DND-41 (cell line): ENCODE measurements at regions not wholly inside any gene's neighbourhood (a gene's known extent, or its start where the extent isn't known, plus 50 kb on each side); places are given as distances from the start of the nearest gene placed in this dataset.

Source experiments
- ATAC-seq: fragments of 200-7000 bp; cut with Tn5 transposase; 3 replicates; pipeline ENCODE4 v1.9.1; 2021; ENCODE audit warnings: low read depth; ENCODE audit not compliant: insufficient read depth
- DNase-seq: peaks from one replicate; pipeline ENCODE4 v3.0.0-alpha.2; 2020
- H2AFZ ChIP-seq: 2 replicates; pipeline ENCODE4 v1.6.0; 2012; ENCODE audit warnings: low read depth, low read length
- H3K27ac ChIP-seq: 2 replicates; pipeline ENCODE4 v1.5.1; 2012; ENCODE audit warnings: low read length, inconsistent platforms
- H3K27me3 ChIP-seq: fragments of 200-600 bp; sonication (generic); 2 replicates; pipeline ENCODE4 v1.6.0; 2012; ENCODE audit warnings: low read length, mild to moderate bottlenecking, inconsistent platforms; ENCODE audit not compliant: insufficient read depth, poor library complexity
- H3K36me3 ChIP-seq: 2 replicates; pipeline ENCODE4 v1.5.1; 2012; ENCODE audit warnings: low read length, inconsistent platforms; ENCODE audit not compliant: insufficient read depth
- H3K4me1 ChIP-seq: 2 replicates; pipeline ENCODE4 v1.5.1; 2012; ENCODE audit warnings: mild to moderate bottlenecking, low read length; ENCODE audit not compliant: insufficient read depth
- H3K4me2 ChIP-seq: 2 replicates; pipeline ENCODE4 v1.6.0; 2012; ENCODE audit warnings: mild to moderate bottlenecking, moderate library complexity, low read length, inconsistent platforms; ENCODE audit not compliant: insufficient read depth
- H3K4me3 ChIP-seq, 2 experiments: fragments of 200-600 bp in 1 of 2; shearing (Covaris generic) in 1 of 2; 2 replicates each; pipeline ENCODE4 v1.5.1; 2012 to 2016; ENCODE audit warnings: inconsistent platforms in 2 of 2, low read length in 2 of 2, mild to moderate bottlenecking in 2 of 2, low read depth in 1 of 2, moderate library complexity in 1 of 2
- H3K79me2 ChIP-seq: 2 replicates; pipeline ENCODE4 v1.6.0; 2012; ENCODE audit warnings: low read length, inconsistent platforms; ENCODE audit not compliant: insufficient read depth
- H3K9ac ChIP-seq: 2 replicates; pipeline ENCODE4 v1.6.0; 2012; ENCODE audit warnings: low read depth, mild to moderate bottlenecking, inconsistent platforms, low read length, moderate library complexity
- H3K9me3 ChIP-seq: 2 replicates; pipeline ENCODE4 v1.5.1; 2012; ENCODE audit warnings: low read length, moderate library complexity, mild to moderate bottlenecking, inconsistent platforms; ENCODE audit not compliant: insufficient read depth, severe bottlenecking
- H4K20me1 ChIP-seq: 2 replicates; pipeline ENCODE4 v1.6.0; 2012; ENCODE audit warnings: low read length; ENCODE audit not compliant: insufficient read depth
- EZH2 ChIP-seq: IDR thresholded peaks from 3 replicates; pipeline ENCODE4 v1.6.1; 2012; ENCODE audit warnings: borderline replicate concordance, low read depth, mild to moderate bottlenecking, moderate library complexity, low read length, inconsistent platforms; ENCODE audit not compliant: severe bottlenecking
- TF ChIP-seq, protein P1 (sequence below): IDR thresholded peaks from 2 replicates; pipeline ENCODE4 v1.5.1; 2012; ENCODE audit warnings: borderline replicate concordance, low read length, moderate library complexity, mild to moderate bottlenecking; ENCODE audit not compliant: poor library complexity, severe bottlenecking; ENCODE audit errors: extremely low read depth

GRCh38 chr2:204272089-204272488 is 273.2 kb upstream of the PARD3B start:
- no peaks in the 10 kb centered on the region for H4K20me1 ChIP-seq
- no peak for DNase-seq
- no peak overlapping the region for H3K9ac ChIP-seq
- no peak for TF ChIP-seq EZH2
- TF ChIP-seq, protein P1, sequence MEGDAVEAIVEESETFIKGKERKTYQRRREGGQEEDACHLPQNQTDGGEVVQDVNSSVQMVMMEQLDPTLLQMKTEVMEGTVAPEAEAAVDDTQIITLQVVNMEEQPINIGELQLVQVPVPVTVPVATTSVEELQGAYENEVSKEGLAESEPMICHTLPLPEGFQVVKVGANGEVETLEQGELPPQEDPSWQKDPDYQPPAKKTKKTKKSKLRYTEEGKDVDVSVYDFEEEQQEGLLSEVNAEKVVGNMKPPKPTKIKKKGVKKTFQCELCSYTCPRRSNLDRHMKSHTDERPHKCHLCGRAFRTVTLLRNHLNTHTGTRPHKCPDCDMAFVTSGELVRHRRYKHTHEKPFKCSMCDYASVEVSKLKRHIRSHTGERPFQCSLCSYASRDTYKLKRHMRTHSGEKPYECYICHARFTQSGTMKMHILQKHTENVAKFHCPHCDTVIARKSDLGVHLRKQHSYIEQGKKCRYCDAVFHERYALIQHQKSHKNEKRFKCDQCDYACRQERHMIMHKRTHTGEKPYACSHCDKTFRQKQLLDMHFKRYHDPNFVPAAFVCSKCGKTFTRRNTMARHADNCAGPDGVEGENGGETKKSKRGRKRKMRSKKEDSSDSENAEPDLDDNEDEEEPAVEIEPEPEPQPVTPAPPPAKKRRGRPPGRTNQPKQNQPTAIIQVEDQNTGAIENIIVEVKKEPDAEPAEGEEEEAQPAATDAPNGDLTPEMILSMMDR: no peak
- ATAC-seq: no peak
- H3K79me2 ChIP-seq: no peaks in the 10 kb centered on the region
- H3K36me3 ChIP-seq: no peaks in the 10 kb centered on the region
- no peaks in the 10 kb centered on the region for H3K9me3 ChIP-seq
- peaks cover 9% of the 10 kb centered on the region for H3K27me3 ChIP-seq
- no peaks in the 10 kb centered on the region for H3K4me1 ChIP-seq
- H3K4me2 ChIP-seq: no peak overlapping the region
- no peak overlapping the region for H3K4me3 ChIP-seq
- no peak overlapping the region for H2AFZ ChIP-seq
- H3K27ac ChIP-seq: no peak overlapping the region

GRCh38 chr2:204272610-204273287 is 272.5 kb upstream of the PARD3B start:
- Histone ChIP-seq H2AFZ (no peak overlapping the region), H3K4me3 (no peak overlapping the region), H3K4me1 (no peaks in the 10 kb centered on the region), H3K27ac (no peak overlapping the region), H4K20me1 (no peaks in the 10 kb centered on the region), H3K27me3 (peaks cover 9% of the 10 kb centered on the region), H3K4me2 (no peak overlapping the region), H3K9me3 (no peaks in the 10 kb centered on the region), H3K9ac (no peak overlapping the region), H3K36me3 (no peaks in the 10 kb centered on the region), H3K79me2 (no peaks in the 10 kb centered on the region)
- ATAC-seq: no peak
- no peak for DNase-seq
- no peak for TF ChIP-seq EZH2
- TF ChIP-seq, protein P1: no peak

DNA sequence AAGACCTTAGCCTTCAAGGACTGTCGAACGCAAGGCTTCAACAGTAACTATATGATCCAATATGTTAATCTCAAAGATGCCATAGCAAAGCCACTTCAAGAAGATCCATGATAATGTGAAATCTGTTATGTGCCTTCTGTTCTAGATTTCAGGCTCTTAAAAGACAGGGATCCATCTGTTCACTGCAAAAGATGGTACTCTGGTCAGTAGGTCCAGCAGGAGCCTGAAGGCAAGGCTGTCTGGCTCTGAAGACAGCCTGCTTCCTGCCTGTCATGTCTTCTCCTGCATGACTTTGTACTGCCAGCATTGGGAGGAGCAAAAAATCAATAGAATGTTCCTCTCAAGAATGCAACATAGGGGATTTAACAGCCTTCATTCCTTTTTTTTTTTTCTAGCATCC is 270.8 kb upstream of the PARD3B start:
- Histone ChIP-seq H3K4me3 (no peak overlapping the region), H3K36me3 (no peaks in the 10 kb centered on the region), H3K9me3 (no peaks in the 10 kb centered on the region), H3K9ac (no peak overlapping the region), H3K79me2 (no peaks in the 10 kb centered on the region), H2AFZ (no peak overlapping the region), H3K27me3 (peaks cover 12% of the 10 kb centered on the region), H4K20me1 (no peaks in the 10 kb centered on the region), H3K4me1 (no peaks in the 10 kb centered on the region), H3K4me2 (no peak overlapping the region), H3K27ac (no peak overlapping the region)
- DNase-seq: no peak
- TF ChIP-seq, protein P1: no peak
- TF ChIP-seq EZH2: no peak
- no peak for ATAC-seq
